Upper lobe of left lung (tissue), 6 donors: ENCODE measurements at regions not wholly inside any gene's neighbourhood (a gene's known extent, or its start where the extent isn't known, plus 50 kb on each side); places are given as distances from the start of the nearest gene placed in this dataset.

ENCODE experiments used
- ATAC-seq, 2 donors: fragments of 200-7000 bp; cut with Tn5 transposase; one replicate each; pipeline ENCODE4 v1.9.1; 2022; ENCODE audit warnings: mild to moderate bottlenecking in 2 of 2, moderate library complexity in 2 of 2; ENCODE audit not compliant: low FRiP score in 2 of 2
- DNase-seq, 2 donors: peaks; one replicate each; pipeline ENCODE4 v3.0.0-alpha.2; 2019 to 2020
- H3K27ac ChIP-seq, 4 donors: fragments of 200-600 bp; sonication (generic); one replicate each; pipeline ENCODE4 v1.5.1; 2016 to 2019
- H3K27me3 ChIP-seq, 4 donors: fragments of 200-600 bp; sonication (generic); one replicate each; pipeline ENCODE4 v1.5.1; 2017 to 2019
- H3K36me3 ChIP-seq, 4 donors: fragments of 200-600 bp; sonication (generic); one replicate each; pipeline ENCODE4 v1.5.1; 2016 to 2019
- H3K4me1 ChIP-seq, 4 donors: fragments of 200-600 bp; sonication (generic); one replicate each; pipeline ENCODE4 v1.5.1; 2018 to 2019
- H3K4me3 ChIP-seq, 4 donors: fragments of 200-600 bp; sonication (generic); one replicate each; pipeline ENCODE4 v1.5.1; 2017 to 2019; ENCODE audit warnings: mild to moderate bottlenecking in 2 of 4, moderate library complexity in 1 of 4
- H3K9me3 ChIP-seq, 4 donors: fragments of 200-600 bp; sonication (generic); one replicate each; pipeline ENCODE4 v1.5.1; 2018 to 2019
- EP300 ChIP-seq, 4 donors: sonication (generic); formaldehyde crosslinking; IDR thresholded peaks; one replicate each; pipeline ENCODE4 v1.5.1; 2017; ENCODE audit warnings: antibody characterized with exemption in 4 of 4, control low read depth in 2 of 4
- POLR2A ChIP-seq, 4 donors: fragments of 450-650 bp; IDR thresholded peaks; one replicate each; pipeline ENCODE4 v1.5.1; 2016 to 2017; ENCODE audit warnings: antibody characterized with exemption in 4 of 4, mild to moderate bottlenecking in 2 of 4
- POLR2AphosphoS5 ChIP-seq, 2 donors: sonication (generic); formaldehyde crosslinking; IDR thresholded peaks; one replicate each; pipeline ENCODE4 v1.5.1; 2017; ENCODE audit warnings: antibody characterized with exemption in 2 of 2
- WGBS, 2 donors: methylation state at CpG; one replicate each; pipeline ENCODE4 v1.1.5; 2017 to 2018; 5-methylcytosine and 5-hydroxymethylcytosine counted together
- TF ChIP-seq, protein P1 (sequence below), 6 experiments: fragments of 450-650 bp in 4 of 6; fragments of 200-600 bp in 2 of 6; sonication (generic) in 2 of 6; IDR thresholded peaks; one replicate each; pipeline ENCODE4 v1.5.1; 2016 to 2019; ENCODE audit warnings: antibody characterized with exemption in 6 of 6
- donor health status: DM: no; HTN: no; CAD: no; lungs with moderate emphysema.
- donor health status: DM: no; HTN: yes; CAD: no; lungs with severe emphysema.

GRCh38 chr3:150146991-150147761 lies 176.5 kb upstream of the PFN2 start:
- H3K4me1 ChIP-seq, result no peaks in the 10 kb centered on the region
- H3K4me3 ChIP-seq, result no peak overlapping the region
- no peaks in the 10 kb centered on the region for H3K9me3 ChIP-seq
- DNase-seq (no peak), ATAC-seq (peak in 1 of 2 donors; percentile 68)
- TF ChIP-seq, protein P1, sequence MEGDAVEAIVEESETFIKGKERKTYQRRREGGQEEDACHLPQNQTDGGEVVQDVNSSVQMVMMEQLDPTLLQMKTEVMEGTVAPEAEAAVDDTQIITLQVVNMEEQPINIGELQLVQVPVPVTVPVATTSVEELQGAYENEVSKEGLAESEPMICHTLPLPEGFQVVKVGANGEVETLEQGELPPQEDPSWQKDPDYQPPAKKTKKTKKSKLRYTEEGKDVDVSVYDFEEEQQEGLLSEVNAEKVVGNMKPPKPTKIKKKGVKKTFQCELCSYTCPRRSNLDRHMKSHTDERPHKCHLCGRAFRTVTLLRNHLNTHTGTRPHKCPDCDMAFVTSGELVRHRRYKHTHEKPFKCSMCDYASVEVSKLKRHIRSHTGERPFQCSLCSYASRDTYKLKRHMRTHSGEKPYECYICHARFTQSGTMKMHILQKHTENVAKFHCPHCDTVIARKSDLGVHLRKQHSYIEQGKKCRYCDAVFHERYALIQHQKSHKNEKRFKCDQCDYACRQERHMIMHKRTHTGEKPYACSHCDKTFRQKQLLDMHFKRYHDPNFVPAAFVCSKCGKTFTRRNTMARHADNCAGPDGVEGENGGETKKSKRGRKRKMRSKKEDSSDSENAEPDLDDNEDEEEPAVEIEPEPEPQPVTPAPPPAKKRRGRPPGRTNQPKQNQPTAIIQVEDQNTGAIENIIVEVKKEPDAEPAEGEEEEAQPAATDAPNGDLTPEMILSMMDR (IDR thresholded peaks at IDR 0.05), result no peak
- no peak for TF ChIP-seq EP300 (IDR thresholded peaks at IDR 0.05)
- no peak for TF ChIP-seq POLR2AphosphoS5 (IDR thresholded peaks at IDR 0.05)
- TF ChIP-seq POLR2A (IDR thresholded peaks at IDR 0.05), result no peak
- no peak overlapping the region for H3K27ac ChIP-seq
- H3K36me3 ChIP-seq, result no peaks in the 10 kb centered on the region
- WGBS, 2 donors, result 61 to 66% methylated on average over 10 of the region's 10 CpGs
- H3K27me3 ChIP-seq, result no peaks in the 10 kb centered on the region

GRCh38 chr3:150145659-150146058 lies 175.0 kb upstream of the PFN2 start:
- TF ChIP-seq EP300 (IDR thresholded peaks at IDR 0.05), result no peak
- TF ChIP-seq POLR2A (IDR thresholded peaks at IDR 0.05), result no peak
- TF ChIP-seq, protein P1 (IDR thresholded peaks at IDR 0.05), result no peak
- TF ChIP-seq POLR2AphosphoS5 (IDR thresholded peaks at IDR 0.05), result no peak
- no peaks in the 10 kb centered on the region for H3K9me3 ChIP-seq
- H3K36me3 ChIP-seq, result no peaks in the 10 kb centered on the region
- ATAC-seq, result no peak
- H3K27ac ChIP-seq, result no peak overlapping the region
- WGBS, 2 donors, result 93 to 95% methylated on average over 3 of the region's 3 CpGs
- no peaks in the 10 kb centered on the region for H3K4me1 ChIP-seq
- no peak for DNase-seq
- no peaks in the 10 kb centered on the region for H3K27me3 ChIP-seq
- no peak overlapping the region for H3K4me3 ChIP-seq

DNA sequence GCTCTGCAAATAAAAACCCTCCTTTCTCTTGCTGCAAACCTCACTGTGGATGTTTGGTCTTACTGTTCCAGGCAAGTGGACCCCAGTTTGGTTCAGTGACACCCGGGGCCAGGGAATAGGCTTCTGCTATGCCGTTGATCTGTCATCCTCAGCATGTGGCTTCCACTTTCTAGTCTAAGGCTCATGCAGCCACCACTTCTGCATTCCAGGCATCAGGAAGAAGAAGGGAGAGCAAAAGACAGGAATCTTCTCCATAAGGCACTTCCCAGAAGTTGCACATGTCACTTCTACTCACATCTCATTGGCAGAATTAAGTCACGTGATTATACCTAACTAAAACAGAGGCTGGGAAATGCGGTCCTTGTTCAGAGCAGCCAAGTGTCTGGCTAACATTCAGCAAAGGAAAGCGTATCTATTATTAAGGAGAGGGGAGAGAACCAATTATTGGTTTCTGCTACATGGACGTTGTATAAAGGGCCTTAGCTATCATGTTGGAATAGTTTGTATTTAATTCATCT lies 173.6 kb upstream of the PFN2 start:
- Histone ChIP-seq H3K36me3 (no peaks in the 10 kb centered on the region), H3K9me3 (no peaks in the 10 kb centered on the region), H3K27me3 (no peaks in the 10 kb centered on the region), H3K4me1 (no peaks in the 10 kb centered on the region), H3K27ac (no peak overlapping the region), H3K4me3 (no peak overlapping the region)
- 83 to 85% methylated on average over 6 of the region's 6 CpGs for WGBS, 2 donors
- no peak for ATAC-seq
- TF ChIP-seq EP300 (IDR thresholded peaks at IDR 0.05) (no peak), POLR2AphosphoS5 (IDR thresholded peaks at IDR 0.05) (no peak), POLR2A (IDR thresholded peaks at IDR 0.05) (no peak)
- TF ChIP-seq, protein P1 (IDR thresholded peaks at IDR 0.05), result no peak
- DNase-seq, result no peak

- H3K27ac ChIP-seq, result no peak overlapping the region
- ATAC-seq (no peak), DNase-seq (no peak)
- H3K4me3 ChIP-seq, result no peak overlapping the region
- no peaks in the 10 kb centered on the region for H3K36me3 ChIP-seq
- TF ChIP-seq POLR2A (IDR thresholded peaks at IDR 0.05) (no peak), POLR2AphosphoS5 (IDR thresholded peaks at IDR 0.05) (no peak), EP300 (IDR thresholded peaks at IDR 0.05) (no peak)
- TF ChIP-seq, protein P1 (IDR thresholded peaks at IDR 0.05), result no peak
- no peaks in the 10 kb centered on the region for H3K4me1 ChIP-seq
- no peaks in the 10 kb centered on the region for H3K27me3 ChIP-seq
- H3K9me3 ChIP-seq, result no peaks in the 10 kb centered on the region
Measured at GRCh38 chr3:150142936-150143335, 172.2 kb upstream of the PFN2 start.
